ENCODE measurements at regions not wholly inside any gene's neighbourhood (a gene's known extent, or its start where the extent isn't known, plus 50 kb on each side); places are given as distances from the start of the nearest gene placed in this dataset.

DNA sequence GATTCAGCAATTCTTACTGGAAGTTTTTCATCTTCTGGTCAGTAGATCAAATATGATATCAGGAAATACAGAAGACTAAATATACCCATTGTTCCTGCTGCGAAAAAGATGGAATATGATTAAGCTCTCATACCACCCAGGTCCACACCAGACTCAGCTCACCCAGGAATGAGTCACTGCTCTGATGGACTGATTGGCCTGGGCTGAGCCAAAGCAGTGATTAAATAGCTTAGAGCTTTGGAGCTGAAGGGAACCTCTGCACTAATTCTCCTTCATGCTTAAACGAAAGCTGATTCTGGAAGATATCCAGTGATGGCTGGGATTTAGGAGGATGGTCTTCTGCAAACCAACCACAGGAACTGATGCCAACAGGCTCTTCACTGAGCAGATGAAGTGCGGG lies 62.0 kb upstream of the SYT1 start:
- peak; percentile 22 for DNase-seq (ENCODE audit: extremely low read depth, low read depth)
- TF ChIP-seq, protein P1, sequence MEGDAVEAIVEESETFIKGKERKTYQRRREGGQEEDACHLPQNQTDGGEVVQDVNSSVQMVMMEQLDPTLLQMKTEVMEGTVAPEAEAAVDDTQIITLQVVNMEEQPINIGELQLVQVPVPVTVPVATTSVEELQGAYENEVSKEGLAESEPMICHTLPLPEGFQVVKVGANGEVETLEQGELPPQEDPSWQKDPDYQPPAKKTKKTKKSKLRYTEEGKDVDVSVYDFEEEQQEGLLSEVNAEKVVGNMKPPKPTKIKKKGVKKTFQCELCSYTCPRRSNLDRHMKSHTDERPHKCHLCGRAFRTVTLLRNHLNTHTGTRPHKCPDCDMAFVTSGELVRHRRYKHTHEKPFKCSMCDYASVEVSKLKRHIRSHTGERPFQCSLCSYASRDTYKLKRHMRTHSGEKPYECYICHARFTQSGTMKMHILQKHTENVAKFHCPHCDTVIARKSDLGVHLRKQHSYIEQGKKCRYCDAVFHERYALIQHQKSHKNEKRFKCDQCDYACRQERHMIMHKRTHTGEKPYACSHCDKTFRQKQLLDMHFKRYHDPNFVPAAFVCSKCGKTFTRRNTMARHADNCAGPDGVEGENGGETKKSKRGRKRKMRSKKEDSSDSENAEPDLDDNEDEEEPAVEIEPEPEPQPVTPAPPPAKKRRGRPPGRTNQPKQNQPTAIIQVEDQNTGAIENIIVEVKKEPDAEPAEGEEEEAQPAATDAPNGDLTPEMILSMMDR (IDR thresholded peaks at IDR 0.05; ENCODE audit: low read depth, low read length) = no peak

DNA sequence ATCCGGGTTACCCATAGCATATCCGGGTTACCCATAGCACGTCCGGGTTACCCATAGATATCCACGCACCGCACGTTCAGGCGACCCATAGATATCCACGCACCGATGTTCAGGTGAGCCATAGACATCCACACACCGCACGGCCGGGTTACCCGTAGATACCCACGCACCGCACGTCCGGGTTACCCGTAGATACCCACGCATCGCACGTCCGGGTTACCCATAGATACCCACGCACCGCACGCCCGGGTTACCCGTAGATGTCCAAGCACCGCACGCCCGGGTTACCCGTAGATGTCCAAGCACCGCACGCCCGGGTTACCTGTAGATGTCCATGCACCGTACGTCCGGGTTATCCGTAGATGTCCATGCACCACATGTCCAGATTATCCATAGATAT lies 60.3 kb upstream of the SYT1 start:
- TF ChIP-seq, protein P1 (IDR thresholded peaks at IDR 0.05; ENCODE audit: low read depth, low read length) = no peak
- DNase-seq (ENCODE audit: extremely low read depth, low read depth) = no peak
